Tibial nerve (tissue), 4 donors: ENCODE measurements at regions not wholly inside any gene's neighbourhood (a gene's known extent, or its start where the extent isn't known, plus 50 kb on each side); places are given as distances from the start of the nearest gene placed in this dataset.

Source experiments
- DNase-seq, 2 donors: peaks; one replicate each; pipeline ENCODE4 v3.0.0-alpha.2; 2019; ENCODE audit warnings: low spot score in 2 of 2
- H3K27ac ChIP-seq, 4 donors: fragments of 200-600 bp; sonication (generic) in 3 of 4; one replicate each; pipeline ENCODE4 v1.5.1; 2017 to 2019; ENCODE audit warnings: mild to moderate bottlenecking in 1 of 4
- H3K27me3 ChIP-seq, 2 donors: fragments of 200-600 bp; sonication (generic) in 1 of 2; one replicate each; pipeline versions ENCODE4 v1.5.1 to v1.6.0; 2017 to 2019
- H3K36me3 ChIP-seq, 3 donors: fragments of 200-600 bp; sonication (generic); one replicate each; pipeline ENCODE4 v1.5.1; 2018 to 2019
- H3K4me1 ChIP-seq, 4 donors: fragments of 200-600 bp; sonication (generic) in 3 of 4; one replicate each; pipeline ENCODE4 v1.5.1; 2017 to 2019
- H3K4me3 ChIP-seq, 4 donors: fragments of 200-600 bp; sonication (generic) in 3 of 4; one replicate each; pipeline ENCODE4 v1.5.1; 2017 to 2019; ENCODE audit warnings: mild to moderate bottlenecking in 1 of 4, moderate library complexity in 1 of 4
- H3K9me3 ChIP-seq, 4 donors: fragments of 200-600 bp; sonication (generic) in 3 of 4; one replicate each; pipeline ENCODE4 v1.5.1; 2017 to 2019
- EP300 ChIP-seq, 2 donors: sonication (generic); formaldehyde crosslinking; IDR thresholded peaks; one replicate each; pipeline ENCODE4 v1.6.1; 2017; ENCODE audit warnings: antibody characterized with exemption in 2 of 2, mild to moderate bottlenecking in 1 of 2
- POLR2A ChIP-seq, 2 donors: fragments of 450-650 bp; IDR thresholded peaks; one replicate each; pipeline ENCODE4 v1.6.1; 2017; ENCODE audit warnings: antibody characterized with exemption in 2 of 2, mild to moderate bottlenecking in 2 of 2, moderate library complexity in 2 of 2
- WGBS, 2 donors: methylation state at CpG; one replicate each; pipeline ENCODE4 v1.1.5; 2018; 5-methylcytosine and 5-hydroxymethylcytosine counted together
- TF ChIP-seq, protein P1 (sequence below), 5 experiments: fragments of 200-600 bp in 3 of 5; fragments of 450-650 bp in 2 of 5; sonication (generic) in 3 of 5; IDR thresholded peaks; one replicate each; pipeline ENCODE4 v1.5.1; 2016 to 2019; ENCODE audit warnings: antibody characterized with exemption in 5 of 5, mild to moderate bottlenecking in 3 of 5, moderate library complexity in 2 of 5

DNA sequence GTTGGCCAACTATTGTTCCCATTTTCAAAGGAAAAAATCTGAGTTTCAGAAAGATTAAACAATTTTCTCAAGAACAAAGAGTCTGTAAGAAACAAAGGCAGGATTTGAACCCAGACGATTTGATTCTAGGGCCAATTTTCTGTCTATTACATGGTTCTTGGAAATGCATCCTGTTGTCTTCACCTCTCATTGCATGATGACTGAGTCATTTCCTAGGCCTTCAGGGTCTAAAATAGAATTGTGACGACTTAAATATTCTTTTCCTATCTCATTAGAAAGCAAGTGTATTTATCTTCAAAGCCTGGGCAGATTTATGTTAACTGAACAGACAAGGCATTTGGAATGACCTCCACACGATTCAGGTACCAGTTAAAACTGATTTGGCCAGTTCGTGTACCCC lies 512.9 kb downstream of the NTRK2 start:
- no peak overlapping the region for H3K27ac ChIP-seq
- H3K9me3 ChIP-seq, result no peaks in the 10 kb centered on the region
- H3K36me3 ChIP-seq, result no peaks in the 10 kb centered on the region
- H3K27me3 ChIP-seq, result no peaks in the 10 kb centered on the region
- H3K4me1 ChIP-seq, result peaks cover 0 to 19% (median 0%) of the 10 kb centered on the region in 4 donors
- H3K4me3 ChIP-seq, result no peak overlapping the region
- 79 to 82% methylated on average over 4 of the region's 4 CpGs for WGBS, 2 donors
- TF ChIP-seq, protein P1, sequence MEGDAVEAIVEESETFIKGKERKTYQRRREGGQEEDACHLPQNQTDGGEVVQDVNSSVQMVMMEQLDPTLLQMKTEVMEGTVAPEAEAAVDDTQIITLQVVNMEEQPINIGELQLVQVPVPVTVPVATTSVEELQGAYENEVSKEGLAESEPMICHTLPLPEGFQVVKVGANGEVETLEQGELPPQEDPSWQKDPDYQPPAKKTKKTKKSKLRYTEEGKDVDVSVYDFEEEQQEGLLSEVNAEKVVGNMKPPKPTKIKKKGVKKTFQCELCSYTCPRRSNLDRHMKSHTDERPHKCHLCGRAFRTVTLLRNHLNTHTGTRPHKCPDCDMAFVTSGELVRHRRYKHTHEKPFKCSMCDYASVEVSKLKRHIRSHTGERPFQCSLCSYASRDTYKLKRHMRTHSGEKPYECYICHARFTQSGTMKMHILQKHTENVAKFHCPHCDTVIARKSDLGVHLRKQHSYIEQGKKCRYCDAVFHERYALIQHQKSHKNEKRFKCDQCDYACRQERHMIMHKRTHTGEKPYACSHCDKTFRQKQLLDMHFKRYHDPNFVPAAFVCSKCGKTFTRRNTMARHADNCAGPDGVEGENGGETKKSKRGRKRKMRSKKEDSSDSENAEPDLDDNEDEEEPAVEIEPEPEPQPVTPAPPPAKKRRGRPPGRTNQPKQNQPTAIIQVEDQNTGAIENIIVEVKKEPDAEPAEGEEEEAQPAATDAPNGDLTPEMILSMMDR (IDR thresholded peaks at IDR 0.05), result no peak
- TF ChIP-seq EP300 (IDR thresholded peaks at IDR 0.05), result no peak
- TF ChIP-seq POLR2A (IDR thresholded peaks at IDR 0.05), result no peak
- no peak for DNase-seq

DNA sequence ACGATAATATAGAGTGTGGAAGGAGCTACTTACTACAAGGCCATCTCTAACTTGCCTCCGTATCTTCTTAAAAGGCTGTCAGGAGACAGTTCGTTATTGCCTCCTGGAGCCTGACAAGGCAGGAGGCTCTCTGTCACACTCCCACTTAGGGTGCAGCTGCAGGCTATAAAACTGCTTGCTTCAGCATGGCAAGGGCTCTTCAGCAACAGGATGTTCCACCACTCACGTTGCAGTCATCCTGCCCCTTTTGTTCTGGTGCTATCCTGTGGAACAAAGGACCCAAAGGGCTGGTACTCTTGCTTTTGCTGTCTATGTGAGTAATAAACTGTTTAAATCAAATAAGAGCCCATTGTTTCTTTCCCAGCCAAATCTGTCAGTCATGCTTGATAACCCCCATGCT lies 508.9 kb downstream of the NTRK2 start:
- no peak overlapping the region for H3K27ac ChIP-seq
- H3K27me3 ChIP-seq, result no peaks in the 10 kb centered on the region
- no peak for DNase-seq
- 20 to 30% methylated on average over 4 of the region's 4 CpGs for WGBS, 2 donors
- H3K36me3 ChIP-seq, result no peaks in the 10 kb centered on the region
- H3K4me3 ChIP-seq, result no peak overlapping the region
- H3K4me1 ChIP-seq, result peaks cover 0 to 14% (median 0%) of the 10 kb centered on the region in 4 donors
- H3K9me3 ChIP-seq, result no peaks in the 10 kb centered on the region
- TF ChIP-seq EP300 (IDR thresholded peaks at IDR 0.05) (no peak), POLR2A (IDR thresholded peaks at IDR 0.05) (no peak)
- TF ChIP-seq, protein P1 (IDR thresholded peaks at IDR 0.05), result no peak

DNA sequence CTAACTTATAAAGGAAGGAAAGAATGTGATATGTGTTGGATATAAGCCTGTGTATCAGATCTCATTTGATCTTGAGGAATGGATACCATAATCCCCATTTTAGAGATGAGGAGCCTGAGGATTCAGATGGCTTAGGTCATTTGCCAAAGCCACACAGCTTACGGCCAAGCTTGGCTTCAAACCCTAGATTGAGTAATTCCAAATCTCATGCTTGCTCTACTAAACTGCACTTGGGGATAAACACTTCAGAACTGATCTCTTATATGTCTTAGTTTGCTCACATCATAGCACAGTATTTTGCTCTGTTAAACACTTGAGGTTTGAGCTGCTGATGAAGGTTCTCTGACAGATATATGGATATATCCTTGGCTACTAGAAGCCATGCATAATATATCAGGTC lies 504.4 kb downstream of the NTRK2 start:
- DNase-seq, result no peak
- TF ChIP-seq, protein P1 (IDR thresholded peaks at IDR 0.05), result no peak
- peak in 1 of 2 donors; percentile 29 for TF ChIP-seq EP300 (IDR thresholded peaks at IDR 0.05)
- 60 to 88% methylated on average over 1 of the region's 1 CpG for WGBS, 2 donors

DNA sequence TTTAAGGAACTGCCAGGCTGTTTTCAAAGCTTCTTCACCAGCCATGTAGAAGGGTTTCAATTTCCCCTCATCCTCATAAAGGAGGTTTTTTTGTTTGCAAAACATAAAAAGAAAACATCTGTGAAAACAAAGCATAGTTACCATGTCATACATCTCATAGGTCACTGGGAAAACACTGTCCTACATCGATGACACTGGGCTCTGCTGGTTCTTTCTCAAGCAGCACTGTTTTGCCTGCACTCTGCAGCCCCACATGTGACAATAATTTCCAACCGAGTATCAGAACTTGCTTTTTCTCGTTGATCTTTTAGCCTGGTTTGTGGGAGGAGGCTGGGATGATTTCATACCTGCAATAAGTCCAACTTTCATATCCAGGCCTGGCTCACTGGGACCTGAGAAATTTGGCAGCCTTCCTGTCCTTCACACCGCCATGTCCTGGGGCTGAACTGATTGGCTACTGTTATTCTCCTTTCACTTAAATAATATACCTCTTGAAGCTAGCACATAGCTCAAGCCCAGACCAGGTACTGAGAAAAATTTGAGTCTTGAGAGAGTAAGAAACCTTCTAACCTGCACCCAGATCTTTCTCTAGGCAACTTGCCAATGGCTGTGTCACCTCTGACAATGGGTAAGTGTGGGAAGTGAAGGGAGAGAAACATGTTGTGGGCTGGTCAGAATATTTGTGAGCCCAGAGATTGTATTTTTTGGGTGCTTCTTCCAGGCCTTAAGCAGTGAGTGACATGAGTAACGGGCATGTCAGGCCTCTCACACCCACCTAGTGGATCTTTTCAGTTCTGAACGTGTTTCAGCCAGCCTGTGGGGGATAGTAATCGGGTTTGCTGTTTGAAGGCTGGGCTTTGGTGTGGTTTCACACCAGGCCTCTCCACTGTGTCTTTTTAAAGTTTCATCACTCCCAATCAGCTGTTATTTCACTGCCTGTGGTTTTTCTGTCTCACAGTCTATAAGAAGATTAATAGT lies 502.8 kb downstream of the NTRK2 start:
- Histone ChIP-seq H3K27me3 (no peaks in the 10 kb centered on the region), H3K4me1 (peaks cover 0 to 11% (median 2%) of the 10 kb centered on the region in 4 donors), H3K36me3 (no peaks in the 10 kb centered on the region), H3K27ac (peak overlapping the region in 1 of 4 donors; percentile 23), H3K9me3 (peaks cover 0 to 8% (median 0%) of the 10 kb centered on the region in 4 donors), H3K4me3 (no peak overlapping the region)
- peak in 1 of 2 donors; percentile 18 for TF ChIP-seq EP300 (IDR thresholded peaks at IDR 0.05)
- TF ChIP-seq, protein P1 (IDR thresholded peaks at IDR 0.05), result no peak
- peak; percentile 32 to 55 for DNase-seq
- 52 to 57% methylated on average over 7 of the region's 7 CpGs for WGBS, 2 donors

More for the DNA sequence above, 504.4 kb downstream of the NTRK2 start:
- Histone ChIP-seq H3K27me3 (no peaks in the 10 kb centered on the region), H3K4me1 (peaks cover 0 to 23% (median 2%) of the 10 kb centered on the region in 4 donors), H3K36me3 (no peaks in the 10 kb centered on the region), H3K4me3 (no peak overlapping the region), H3K9me3 (peaks cover 0 to 6% (median 0%) of the 10 kb centered on the region in 4 donors), H3K27ac (peak overlapping the region in 1 of 4 donors; percentile 62)

DNA sequence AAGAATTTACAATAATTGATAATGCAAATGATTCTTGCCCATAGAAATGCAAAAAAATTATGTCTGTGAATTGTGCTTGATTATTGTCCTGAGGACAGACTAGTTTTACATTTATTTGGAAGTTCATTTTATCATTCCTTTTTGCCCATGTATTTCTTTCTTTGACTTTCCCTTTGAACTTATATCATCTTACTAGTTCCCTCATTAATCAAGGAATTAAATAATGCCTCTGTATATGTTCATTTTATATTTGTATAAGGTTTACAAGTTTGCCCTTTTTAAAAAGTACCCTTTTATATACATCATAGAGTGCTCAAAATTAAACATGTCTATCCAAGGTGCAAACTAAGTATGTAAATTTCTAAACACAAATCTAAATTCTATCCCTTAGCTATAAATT lies 501.6 kb downstream of the NTRK2 start:
- no peak for DNase-seq
- H3K4me1 ChIP-seq, result peaks cover 0 to 11% (median 2%) of the 10 kb centered on the region in 4 donors
- no peak overlapping the region for H3K4me3 ChIP-seq
- no peaks in the 10 kb centered on the region for H3K27me3 ChIP-seq
- TF ChIP-seq POLR2A (IDR thresholded peaks at IDR 0.05) (no peak), EP300 (IDR thresholded peaks at IDR 0.05) (no peak)
- TF ChIP-seq, protein P1 (IDR thresholded peaks at IDR 0.05), result no peak
- no peaks in the 10 kb centered on the region for H3K36me3 ChIP-seq
- H3K27ac ChIP-seq, result no peak overlapping the region
- H3K9me3 ChIP-seq, result peaks cover 0 to 8% (median 0%) of the 10 kb centered on the region in 4 donors
